GM23338 (cell line): ENCODE measurements at regions not wholly inside any gene's neighbourhood (a gene's known extent, or its start where the extent isn't known, plus 50 kb on each side); places are given as distances from the start of the nearest gene placed in this dataset.

ENCODE experiments used
- ATAC-seq: fragments of 200-7000 bp; cut with Tn5 transposase; 3 replicates; pipeline ENCODE4 v1.9.1; 2020
- DNase-seq: peaks from one replicate; pipeline ENCODE4 v3.0.0-alpha.2; 2015; ENCODE audit warnings: low spot score
- H2AFZ ChIP-seq: fragments of 200-600 bp; sonication (generic); 2 replicates; pipeline ENCODE4 v1.8.0; 2016; ENCODE audit warnings: antibody characterized with exemption, mild to moderate bottlenecking, moderate library complexity
- H3F3A ChIP-seq: fragments of 200-600 bp; sonication (generic); replicated peaks from 2 replicates; pipeline ENCODE4 v1.8.0; 2017; ENCODE audit warnings: antibody characterized with exemption, mixed run types, low read depth
- H3K27ac ChIP-seq: fragments of 200-600 bp; sonication (generic); 2 replicates; pipeline ENCODE4 v1.6.1; 2016; ENCODE audit warnings: low read depth
- H3K27me3 ChIP-seq: fragments of 200-600 bp; sonication (generic); 2 replicates; pipeline ENCODE4 v1.8.0; 2016; ENCODE audit warnings: mild to moderate bottlenecking, mixed run types, moderate library complexity; ENCODE audit not compliant: insufficient read depth
- H3K36me3 ChIP-seq: fragments of 200-600 bp; sonication (generic); 2 replicates; pipeline ENCODE4 v1.8.0; 2016; ENCODE audit warnings: mild to moderate bottlenecking; ENCODE audit not compliant: insufficient read depth
- H3K4me1 ChIP-seq: fragments of 200-600 bp; sonication (generic); 2 replicates; pipeline ENCODE4 v1.8.0; 2016; ENCODE audit warnings: mild to moderate bottlenecking, moderate library complexity; ENCODE audit not compliant: insufficient read depth
- H3K4me2 ChIP-seq: fragments of 200-600 bp; sonication (generic); 2 replicates; pipeline ENCODE4 v1.7.1; 2017; ENCODE audit warnings: mixed run types
- H3K4me3 ChIP-seq: fragments of 200-600 bp; sonication (generic); 2 replicates; pipeline ENCODE4 v1.6.1; 2016; ENCODE audit warnings: mixed run types
- H3K79me2 ChIP-seq: fragments of 200-600 bp; sonication (generic); replicated peaks from 2 replicates; pipeline ENCODE4 v1.8.0; 2017; ENCODE audit warnings: mild to moderate bottlenecking; ENCODE audit not compliant: insufficient read depth
- H3K9me2 ChIP-seq: fragments of 200-600 bp; sonication (generic); 2 replicates; pipeline ENCODE4 v1.8.0; 2017; ENCODE audit not compliant: insufficient read depth
- H4K20me1 ChIP-seq: fragments of 200-600 bp; sonication (generic); replicated peaks from 2 replicates; pipeline ENCODE4 v1.8.0; 2017; ENCODE audit warnings: mild to moderate bottlenecking; ENCODE audit not compliant: insufficient read depth
- H3K27ac Mint-ChIP-seq: 2 replicates; pipeline ENCODE4 v1.8.0; 2020; ENCODE audit warnings: inconsistent platforms, mild to moderate bottlenecking, moderate library complexity, mixed read lengths
- H3K27me3 Mint-ChIP-seq: 3 replicates; pipeline ENCODE4 v1.8.0; 2022; ENCODE audit warnings: low read depth, mild to moderate bottlenecking, moderate library complexity, mixed read lengths, inconsistent platforms; ENCODE audit not compliant: insufficient read depth, poor library complexity
- H3K36me3 Mint-ChIP-seq: 3 replicates; pipeline ENCODE4 v1.8.0; 2021; ENCODE audit warnings: low read depth, mild to moderate bottlenecking, inconsistent platforms, moderate library complexity, mixed read lengths
- H3K4me1 Mint-ChIP-seq: 3 replicates; pipeline ENCODE4 v1.8.0; 2020; ENCODE audit warnings: mild to moderate bottlenecking, inconsistent platforms, mixed read lengths
- H3K4me3 Mint-ChIP-seq: 3 replicates; pipeline ENCODE4 v1.8.0; 2021; ENCODE audit warnings: moderate library complexity, mild to moderate bottlenecking, inconsistent platforms, mixed read lengths
- H3K9me3 Mint-ChIP-seq: 3 replicates; pipeline ENCODE4 v1.8.0; 2020; ENCODE audit warnings: moderate library complexity, mild to moderate bottlenecking, inconsistent platforms, mixed read lengths
- CREB1 ChIP-seq: fragments of 250-450 bp; sonication (Bioruptor Pico); IDR thresholded peaks from 2 replicates; pipeline ENCODE4 v1.5.0; 2020; ENCODE audit warnings: low read depth, mild to moderate bottlenecking, moderate library complexity
- ETS1 ChIP-seq: IDR thresholded peaks from 2 replicates; pipeline ENCODE4 v1.6.1; 2016; ENCODE audit warnings: antibody characterized with exemption
- EZH2 ChIP-seq: fragments of 200-600 bp; sonication (generic); IDR thresholded peaks from one replicate; pipeline ENCODE4 v1.8.0; 2017; ENCODE audit warnings: antibody characterized with exemption, mild to moderate bottlenecking, low read depth; ENCODE audit not compliant: unreplicated experiment
- EZH2phosphoT487 ChIP-seq: fragments of 200-600 bp; sonication (generic); IDR thresholded peaks from one replicate; pipeline ENCODE4 v1.8.1; 2018; ENCODE audit warnings: antibody characterized with exemption; ENCODE audit not compliant: unreplicated experiment
- JUNB ChIP-seq: IDR thresholded peaks from one replicate; pipeline ENCODE4 v1.6.1; 2016; ENCODE audit warnings: antibody characterized with exemption; ENCODE audit not compliant: unreplicated experiment
- NANOG ChIP-seq: IDR thresholded peaks from 2 replicates; pipeline ENCODE4 v1.6.1; 2016; ENCODE audit warnings: antibody characterized with exemption, borderline replicate concordance
- POLR2AphosphoS5 ChIP-seq: IDR thresholded peaks from 2 replicates; pipeline ENCODE4 v1.6.1; 2016; ENCODE audit warnings: antibody characterized with exemption, low read depth
- REST ChIP-seq: IDR thresholded peaks from one replicate; pipeline ENCODE4 v1.6.1; 2018; ENCODE audit warnings: antibody characterized with exemption; ENCODE audit not compliant: unreplicated experiment
- STAT1 ChIP-seq: IDR thresholded peaks from one replicate; pipeline ENCODE4 v1.6.1; 2016; ENCODE audit warnings: antibody characterized with exemption; ENCODE audit not compliant: unreplicated experiment
- ZNF114 ChIP-seq: fragments of 250-450 bp; sonication (Bioruptor Pico); IDR thresholded peaks from 2 replicates; pipeline ENCODE4 v1.5.0; 2020; ENCODE audit warnings: mild to moderate bottlenecking, moderate library complexity
- ZNF331 ChIP-seq: fragments of 250-450 bp; sonication (Bioruptor Pico); IDR thresholded peaks from 2 replicates; pipeline ENCODE4 v1.5.0; 2020; ENCODE audit warnings: low read depth, mild to moderate bottlenecking, moderate library complexity
- TF ChIP-seq, protein P1 (sequence below), 2 experiments: fragments of 200-600 bp in 1 of 2; sonication (generic) in 1 of 2; conservative IDR thresholded peaks; 2 replicates each; pipeline versions ENCODE4 v1.5.1 to v1.6.1; 2016 to 2017; ENCODE audit warnings: antibody characterized with exemption in 2 of 2, low read depth in 2 of 2, mild to moderate bottlenecking in 2 of 2, moderate library complexity in 1 of 2

DNA sequence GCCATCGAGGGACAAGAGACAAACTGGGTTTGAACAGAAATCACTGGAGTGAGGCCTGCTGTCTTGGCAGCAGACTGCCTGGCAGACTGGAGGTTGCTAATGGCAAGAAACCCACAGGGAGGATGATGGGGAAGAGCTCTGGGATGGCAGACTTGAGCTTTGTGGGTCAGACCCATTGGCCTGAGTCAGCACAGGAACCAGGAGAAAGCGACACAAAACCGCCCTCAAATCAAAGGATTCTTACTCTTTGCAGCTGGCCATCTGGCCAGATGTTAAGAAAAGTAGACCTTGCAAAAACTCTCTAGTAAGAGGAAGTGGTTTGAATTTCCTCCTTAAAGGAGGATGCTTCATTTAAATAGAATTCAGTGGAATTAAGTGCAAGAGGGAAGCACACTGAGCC lies 195.2 kb upstream of the JUN start:
- no peak overlapping the region for H3K4me2 ChIP-seq
- no peaks in the 10 kb centered on the region for H3K79me2 ChIP-seq
- peaks cover 4% of the 10 kb centered on the region; the same call in 1 of the 2 replicates for H3K9me2 ChIP-seq
- no peak overlapping the region for H3K27ac ChIP-seq
- DNase-seq (no peak), ATAC-seq (no peak)
- H3K27me3 ChIP-seq, result no peaks in the 10 kb centered on the region
- no peaks in the 10 kb centered on the region for H3K36me3 ChIP-seq
- H4K20me1 ChIP-seq, result no peaks in the 10 kb centered on the region
- Mint-ChIP-seq H3K9me3 (no peaks in the 10 kb centered on the region), H3K27ac (no peak overlapping the region), H3K4me1 (peaks cover 25% of the 10 kb centered on the region), H3K27me3 (peaks cover 3% of the 10 kb centered on the region), H3K4me3 (no peak overlapping the region), H3K36me3 (no peaks in the 10 kb centered on the region)
- no peak overlapping the region; the same call in 1 of the 2 replicates for H2AFZ ChIP-seq
- H3K4me3 ChIP-seq, result no peak overlapping the region
- H3F3A ChIP-seq, result no peaks in the 10 kb centered on the region
- peaks cover 3% of the 10 kb centered on the region; the same call in 1 of the 2 replicates for H3K4me1 ChIP-seq
- no peak for TF ChIP-seq ETS1
- TF ChIP-seq STAT1, result no peak
- TF ChIP-seq EZH2, result no peak
- no peak for TF ChIP-seq POLR2AphosphoS5
- TF ChIP-seq NANOG, result no peak
- TF ChIP-seq, protein P1, sequence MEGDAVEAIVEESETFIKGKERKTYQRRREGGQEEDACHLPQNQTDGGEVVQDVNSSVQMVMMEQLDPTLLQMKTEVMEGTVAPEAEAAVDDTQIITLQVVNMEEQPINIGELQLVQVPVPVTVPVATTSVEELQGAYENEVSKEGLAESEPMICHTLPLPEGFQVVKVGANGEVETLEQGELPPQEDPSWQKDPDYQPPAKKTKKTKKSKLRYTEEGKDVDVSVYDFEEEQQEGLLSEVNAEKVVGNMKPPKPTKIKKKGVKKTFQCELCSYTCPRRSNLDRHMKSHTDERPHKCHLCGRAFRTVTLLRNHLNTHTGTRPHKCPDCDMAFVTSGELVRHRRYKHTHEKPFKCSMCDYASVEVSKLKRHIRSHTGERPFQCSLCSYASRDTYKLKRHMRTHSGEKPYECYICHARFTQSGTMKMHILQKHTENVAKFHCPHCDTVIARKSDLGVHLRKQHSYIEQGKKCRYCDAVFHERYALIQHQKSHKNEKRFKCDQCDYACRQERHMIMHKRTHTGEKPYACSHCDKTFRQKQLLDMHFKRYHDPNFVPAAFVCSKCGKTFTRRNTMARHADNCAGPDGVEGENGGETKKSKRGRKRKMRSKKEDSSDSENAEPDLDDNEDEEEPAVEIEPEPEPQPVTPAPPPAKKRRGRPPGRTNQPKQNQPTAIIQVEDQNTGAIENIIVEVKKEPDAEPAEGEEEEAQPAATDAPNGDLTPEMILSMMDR (conservative IDR thresholded peaks at IDR 0.05; ENCODE audit: low read depth in 2 of 2), result no peak
- TF ChIP-seq ZNF114 (CRISPR knock-in tag), result no peak
- TF ChIP-seq JUNB, result no peak
- TF ChIP-seq EZH2phosphoT487, result no peak
- no peak for TF ChIP-seq REST

DNA sequence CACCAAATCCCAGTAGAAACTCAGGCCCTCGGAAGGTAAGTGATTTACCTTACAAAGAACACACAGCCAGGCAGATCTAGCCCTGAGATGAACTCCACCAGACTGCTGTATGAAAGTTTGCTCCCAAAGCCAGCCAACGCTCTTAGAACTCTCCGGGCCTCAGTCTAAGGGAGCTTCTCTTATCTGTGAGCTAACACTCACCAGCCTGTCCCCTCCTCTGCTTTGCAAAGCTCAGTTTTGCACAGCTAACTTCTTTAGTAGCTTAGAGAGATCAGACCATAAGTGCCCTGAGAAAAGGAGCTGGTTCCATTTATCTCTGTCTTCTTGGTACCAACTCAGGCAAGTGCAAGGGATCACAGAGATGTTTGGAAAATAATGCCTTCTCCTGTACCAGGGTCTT lies 195.8 kb upstream of the JUN start:
- Histone ChIP-seq H3K9me2 (no peaks in the 10 kb centered on the region; the same call in 1 of the 2 replicates), H3K4me3 (no peak overlapping the region), H4K20me1 (no peaks in the 10 kb centered on the region), H3K4me2 (no peak overlapping the region), H2AFZ (0 out of 2 replicates have a peak overlapping the region, but pooled peaks have one; percentile 47), H3K27me3 (no peaks in the 10 kb centered on the region), H3K27ac (no peak overlapping the region), H3K4me1 (peaks cover 3% of the 10 kb centered on the region; the same call in 1 of the 2 replicates), H3F3A (no peaks in the 10 kb centered on the region), H3K36me3 (no peaks in the 10 kb centered on the region), H3K79me2 (no peaks in the 10 kb centered on the region)
- H3K4me3 Mint-ChIP-seq, result no peak overlapping the region
- peaks cover 25% of the 10 kb centered on the region for H3K4me1 Mint-ChIP-seq
- peaks cover 3% of the 10 kb centered on the region for H3K27me3 Mint-ChIP-seq
- H3K36me3 Mint-ChIP-seq, result no peaks in the 10 kb centered on the region
- ATAC-seq, result no peak
- no peak overlapping the region for H3K27ac Mint-ChIP-seq
- no peaks in the 10 kb centered on the region for H3K9me3 Mint-ChIP-seq
- no peak for DNase-seq
- TF ChIP-seq ZNF331 (CRISPR knock-in tag) (no peak), EZH2 (no peak), POLR2AphosphoS5 (no peak), NANOG (no peak), REST (no peak), CREB1 (CRISPR knock-in tag) (no peak), STAT1 (no peak)
- TF ChIP-seq, protein P1 (conservative IDR thresholded peaks at IDR 0.05; ENCODE audit: low read depth in 2 of 2), result no peak
